HCT116 (cell line): ENCODE measurements at regions not wholly inside any gene's neighbourhood (a gene's known extent, or its start where the extent isn't known, plus 50 kb on each side); places are given as distances from the start of the nearest gene placed in this dataset.

Experiments
- ATF3 ChIP-seq: IDR thresholded peaks from 2 replicates; pipeline ENCODE4 v1.6.1; 2012
- CTCF ChIP-seq, 3 experiments: fragments of 200-600 bp in 1 of 3; sonication (generic) in 1 of 3; IDR thresholded peaks in 2 of 3; conservative IDR thresholded peaks in 1 of 3; 2 replicates each; pipeline ENCODE4 v1.5.1; 2012 to 2017; ENCODE audit warnings: low read depth in 2 of 3, low read length in 2 of 3, antibody characterized with exemption in 1 of 3, borderline replicate concordance in 1 of 3, control low read depth in 1 of 3, mild to moderate bottlenecking in 1 of 3, mixed read lengths in 1 of 3, mixed run types in 1 of 3, moderate library complexity in 1 of 3; ENCODE audit not compliant: insufficient read depth in 1 of 3
- POLR2A ChIP-seq: IDR thresholded peaks from 2 replicates; pipeline ENCODE4 v1.7.0; 2011; ENCODE audit warnings: borderline replicate concordance; ENCODE audit not compliant: insufficient read depth, insufficient read length; ENCODE audit errors: extremely low read depth
- POLR2AphosphoS5 ChIP-seq: IDR thresholded peaks from 2 replicates; pipeline ENCODE4 v1.6.1; 2011; ENCODE audit warnings: mild to moderate bottlenecking, low read depth, low read length, moderate library complexity
- REST ChIP-seq: IDR thresholded peaks from 2 replicates; pipeline ENCODE4 v1.6.1; 2012; ENCODE audit warnings: low read depth
- SIN3A ChIP-seq: IDR thresholded peaks from 2 replicates; pipeline ENCODE4 v1.6.1; 2012; ENCODE audit warnings: low read depth
- SRF ChIP-seq: IDR thresholded peaks from 2 replicates; pipeline ENCODE4 v1.6.1; 2012; ENCODE audit warnings: low read depth

- no peak for TF ChIP-seq CTCF (IDR thresholded peaks at IDR 0.05 in 2 of 3, conservative IDR thresholded peaks at IDR 0.05 in 1 of 3; ENCODE audit: borderline replicate concordance in 1 of 3, insufficient read depth in 1 of 3, low read depth in 2 of 3, low read length in 2 of 3)
- no peak for TF ChIP-seq POLR2A
- no peak for TF ChIP-seq SRF
- no peak for TF ChIP-seq ATF3
- TF ChIP-seq POLR2AphosphoS5: no peak
- no peak for TF ChIP-seq SIN3A
- TF ChIP-seq REST: no peak
Observed at GRCh38 chr2:239692919-239693318, 292.1 kb upstream of the HDAC4 start.
